D721Med (cell line): ENCODE measurements at regions not wholly inside any gene's neighbourhood (a gene's known extent, or its start where the extent isn't known, plus 50 kb on each side); places are given as distances from the start of the nearest gene placed in this dataset.

ENCODE experiments used
- DNase-seq: peaks from one replicate; pipeline ENCODE4 v3.0.0; 2011; ENCODE audit warnings: low spot score; ENCODE audit not compliant: insufficient read length
- FAIRE-seq: peaks from 2 replicates; lab custom pipeline; 2011; peaks lifted over from hg19 to GRCh38; lab: Jason Lieb, UNC
- CTCF ChIP-seq: IDR thresholded peaks from 2 replicates; pipeline ENCODE4 v1.5.1; 2012; ENCODE audit warnings: mild to moderate bottlenecking, control low read depth; ENCODE audit not compliant: insufficient read depth; ENCODE audit errors: missing control alignments

DNA sequence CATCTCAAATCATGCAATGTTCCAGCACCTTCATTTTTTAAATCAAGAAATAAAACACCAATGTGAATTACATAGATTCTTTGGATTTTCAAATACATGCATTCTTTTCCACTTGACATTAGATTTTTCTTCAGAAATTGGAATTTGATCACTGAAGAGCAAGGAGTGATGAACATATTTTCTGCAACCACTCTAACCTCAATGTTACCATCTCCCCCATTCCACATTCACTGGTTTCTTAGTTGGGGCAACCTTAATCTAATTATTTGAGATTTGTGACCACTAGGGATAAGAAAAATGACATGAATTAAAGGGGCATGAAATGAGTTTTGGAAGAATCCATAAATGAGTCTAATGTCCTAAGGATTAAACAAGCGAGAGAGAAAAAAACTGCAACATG, 168.7 kb upstream of the NR5A2 start:
- no peak for TF ChIP-seq CTCF
- FAIRE-seq (no peak), DNase-seq (no peak)

- FAIRE-seq (no peak), DNase-seq (no peak)
- TF ChIP-seq CTCF, result no peak
Observed at GRCh38 chr1:199859491-199859933, 168.0 kb upstream of the NR5A2 start.

GRCh38 chr1:199861020-199861795, 166.3 kb upstream of the NR5A2 start:
- no peak for TF ChIP-seq CTCF
- DNase-seq (no peak), FAIRE-seq (no peak)

- no peak for TF ChIP-seq CTCF
- no peak for FAIRE-seq
Observed at GRCh38 chr1:199862047-199862446, 165.5 kb upstream of the NR5A2 start.

GRCh38 chr1:199866210-199866617, 161.3 kb upstream of the NR5A2 start:
- DNase-seq, result no peak
- FAIRE-seq, result no peak
- no peak for TF ChIP-seq CTCF

More at GRCh38 chr1:199862047-199862446, 165.5 kb upstream of the NR5A2 start:
- DNase-seq, result no peak

- FAIRE-seq, result no peak
- DNase-seq, result no peak
Observed at GRCh38 chr1:199867601-199868000, 159.9 kb upstream of the NR5A2 start.

More at GRCh38 chr1:199867601-199868000, 159.9 kb upstream of the NR5A2 start:
- TF ChIP-seq CTCF, result no peak
